ENCODE measurements at regions not wholly inside any gene's neighbourhood (a gene's known extent, or its start where the extent isn't known, plus 50 kb on each side); places are given as distances from the start of the nearest gene placed in this dataset.
"Not testable (repeated sequence)": the region's sequence is repeated elsewhere in the genome, so short reads cannot be mapped to it uniquely, and the experiment has no call there.

GRCh38 chrX:116872931-116873330 is 410.2 kb upstream of the CT83 start:
- no peak for DNase-seq (ENCODE audit: low spot score)

DNA sequence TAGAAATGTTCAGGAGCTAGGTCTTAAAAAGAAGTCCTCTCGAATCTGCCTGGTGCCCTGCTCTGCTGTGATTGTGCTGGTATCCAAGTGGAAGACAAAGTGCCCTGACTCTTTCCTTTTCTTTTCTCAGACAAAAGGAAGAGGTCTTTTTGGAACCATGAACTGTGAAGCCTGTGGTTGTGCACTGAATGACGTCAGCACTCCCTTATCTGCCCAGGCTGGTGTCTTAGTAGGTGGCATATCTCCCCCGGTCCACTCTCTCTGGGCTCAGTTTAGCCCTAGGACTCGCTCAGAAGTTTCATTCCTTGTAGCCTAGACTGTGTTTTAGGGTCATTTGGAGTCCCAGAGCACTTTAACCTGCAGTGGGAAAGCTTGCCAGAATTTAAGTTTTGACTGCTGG is 400.3 kb upstream of the CT83 start:
- DNase-seq (ENCODE audit: low spot score) = no peak

GRCh38 chrX:116862340-116862739 is 399.6 kb upstream of the CT83 start:
- DNase-seq (ENCODE audit: low spot score) = no peak

DNA sequence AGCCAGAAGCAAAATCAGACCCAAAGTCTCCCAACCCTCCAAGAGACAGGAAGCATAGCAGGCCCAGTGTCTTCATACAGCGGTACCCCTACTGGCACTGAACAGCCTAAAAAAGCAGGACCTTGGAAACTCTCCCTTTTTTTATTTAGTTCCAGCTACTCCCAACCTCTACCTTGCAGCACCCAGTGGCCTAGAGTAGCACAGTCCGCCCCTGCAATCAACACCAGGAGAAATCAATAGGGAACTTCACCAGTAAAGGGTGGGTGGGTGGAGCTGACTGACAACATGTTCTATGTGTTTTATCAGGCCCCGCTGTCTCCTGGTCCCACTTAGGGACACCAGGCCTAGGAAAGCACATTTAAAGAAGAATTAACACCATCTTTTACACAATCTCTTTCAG is 378.5 kb upstream of the CT83 start:
- no peak for DNase-seq (ENCODE audit: low spot score)

GRCh38 chrX:116827063-116827462 is 364.3 kb upstream of the CT83 start:
- DNase-seq (ENCODE audit: low spot score) = no peak

DNA sequence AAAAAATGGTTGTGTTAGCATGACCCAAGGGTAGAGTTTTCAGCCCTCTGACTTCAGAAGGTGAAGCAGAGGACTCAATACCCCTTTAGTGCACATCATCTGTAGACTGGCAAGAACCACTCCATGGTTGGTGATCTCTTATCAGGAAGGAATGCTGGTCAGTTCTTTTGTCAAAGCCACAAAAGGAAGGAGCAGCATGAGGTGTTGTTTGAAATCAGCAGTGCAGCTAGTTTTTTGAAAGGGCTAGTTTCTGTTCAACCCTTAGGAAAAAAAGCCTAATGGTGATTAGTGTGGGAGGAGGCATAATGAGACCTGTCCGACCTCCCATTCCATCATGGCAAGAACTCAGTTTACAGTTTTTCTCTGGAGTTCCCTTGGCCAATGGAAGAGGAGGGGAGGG is 362.0 kb upstream of the CT83 start:
- no peak for DNase-seq (ENCODE audit: low spot score)

DNA sequence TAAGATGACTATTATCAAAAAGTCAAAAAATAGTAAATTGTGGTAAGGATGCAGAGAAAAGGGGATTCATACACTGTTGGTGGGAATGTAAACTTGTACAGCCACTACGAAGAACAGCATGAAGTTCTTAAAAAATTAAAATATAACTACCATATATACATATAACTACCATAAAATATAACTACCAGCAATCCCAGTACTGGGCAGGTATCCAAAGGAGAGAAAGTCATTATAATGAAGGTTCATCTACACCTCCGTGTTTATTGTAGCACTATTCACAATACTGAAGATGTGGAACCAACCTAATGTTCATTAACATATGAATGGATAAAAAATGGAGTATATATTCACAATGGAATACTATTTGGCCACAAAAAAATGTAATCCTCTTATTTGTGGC is 360.9 kb upstream of the CT83 start:
- DNase-seq (ENCODE audit: low spot score) = no peak

DNA sequence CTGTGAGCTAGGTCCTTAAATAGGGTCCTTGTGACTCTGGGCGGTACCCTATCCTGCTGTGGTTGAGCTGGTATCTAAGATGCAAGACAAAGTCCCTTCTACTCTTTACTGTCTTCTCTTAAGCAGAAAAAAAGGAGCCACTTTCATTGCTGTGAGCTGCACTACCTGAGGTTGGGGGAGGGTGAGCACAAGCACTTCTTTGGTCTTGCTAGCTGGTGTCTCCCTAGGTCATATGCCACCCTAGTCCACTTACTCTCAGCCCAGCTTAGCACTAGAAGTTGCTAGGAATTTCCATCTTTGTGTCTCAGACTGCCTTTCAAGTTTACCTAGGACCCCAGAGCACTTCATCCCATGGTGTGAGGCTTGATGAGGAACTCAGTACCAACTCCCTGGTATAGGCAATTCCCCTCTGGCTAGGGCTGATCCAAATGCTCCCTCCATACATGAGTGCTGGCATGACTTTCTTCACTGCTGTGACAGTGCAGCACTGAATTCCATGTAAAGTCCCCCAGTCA is 343.6 kb upstream of the CT83 start:
- DNase-seq (ENCODE audit: low spot score) = no peak

DNA sequence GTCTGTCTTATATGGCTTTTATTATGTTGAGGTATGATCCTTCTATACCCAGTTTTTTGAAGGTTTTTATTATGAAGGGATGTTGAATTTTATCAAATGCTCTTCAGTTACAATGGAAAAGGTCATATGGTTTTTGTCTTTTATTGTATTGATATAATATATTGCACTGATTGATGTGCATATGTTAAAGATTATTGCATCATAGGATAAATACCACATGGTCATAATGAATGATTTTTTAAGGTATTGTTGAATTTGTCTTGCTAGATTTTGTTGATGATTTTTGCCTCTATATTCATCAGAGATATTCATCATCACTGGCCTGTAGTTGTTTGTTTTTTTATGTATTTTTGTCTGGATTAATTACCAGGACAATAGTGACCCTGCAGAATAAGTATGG is 339.2 kb upstream of the CT83 start:
- DNase-seq (ENCODE audit: low spot score) = no peak

GRCh38 chrX:116781926-116782325 is 319.1 kb upstream of the CT83 start:
- DNase-seq (ENCODE audit: low spot score) = no peak

- no peak for DNase-seq (ENCODE audit: low spot score)
Measured at GRCh38 chrX:116757491-116757890, 294.7 kb upstream of the CT83 start.

DNA sequence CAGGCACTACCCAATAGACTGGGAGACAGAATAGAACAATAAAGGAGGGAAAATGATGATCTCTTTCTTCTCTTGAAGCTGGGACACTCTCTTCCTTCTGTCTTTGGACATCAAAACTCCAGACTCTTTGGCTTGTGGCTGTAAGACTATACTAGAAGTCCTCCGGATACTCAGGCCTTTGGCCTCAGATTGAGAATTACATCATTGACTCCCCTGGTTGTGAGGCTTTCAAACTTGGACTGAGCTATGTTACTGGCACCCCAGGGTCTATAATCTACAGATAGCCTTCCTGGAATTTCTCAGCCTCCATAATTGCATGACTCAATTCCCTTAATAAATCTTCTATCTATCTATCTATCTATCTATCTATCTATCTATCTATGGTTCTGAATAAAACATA is 294.2 kb upstream of the CT83 start:
- no peak for DNase-seq (ENCODE audit: low spot score)

DNA sequence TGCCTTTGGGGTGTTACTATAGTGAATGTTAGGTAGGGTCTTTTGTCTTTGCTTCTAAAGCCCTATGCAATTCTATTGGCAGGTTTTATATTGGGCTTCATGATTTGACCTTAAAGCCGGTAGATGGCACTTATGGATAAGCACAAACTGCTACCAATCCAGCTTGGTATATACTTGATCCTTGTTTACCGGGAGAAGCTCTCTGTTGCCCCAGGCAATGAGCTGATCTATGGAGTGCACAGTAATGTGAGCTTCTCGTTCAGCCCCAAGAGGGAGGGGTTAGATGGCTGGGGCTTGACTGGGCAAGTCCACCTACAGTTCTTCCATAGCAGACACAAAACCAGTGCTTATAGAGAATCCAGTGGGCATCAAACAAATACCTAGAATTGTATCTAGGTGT is 287.2 kb upstream of the CT83 start:
- no peak for DNase-seq (ENCODE audit: low spot score)

DNA sequence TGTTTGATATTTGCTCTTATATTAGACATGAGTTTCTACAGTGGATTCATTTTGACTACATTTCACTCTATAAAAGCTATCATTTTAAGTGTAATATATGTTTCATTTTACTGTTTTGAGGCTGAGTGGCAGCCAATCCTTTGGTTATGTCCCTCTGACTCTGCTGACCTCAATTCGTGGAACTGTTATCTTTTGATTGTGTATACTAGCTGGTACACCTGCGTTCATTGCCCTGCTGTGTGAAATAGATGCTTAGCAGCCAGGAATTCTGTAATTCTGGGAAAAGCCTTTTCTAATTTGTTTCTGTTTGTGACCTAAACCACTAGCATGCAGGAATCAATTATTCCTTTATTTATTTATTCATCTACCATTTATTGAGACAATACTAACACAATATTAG is 269.4 kb upstream of the CT83 start:
- no peak for DNase-seq (ENCODE audit: low spot score)

DNA sequence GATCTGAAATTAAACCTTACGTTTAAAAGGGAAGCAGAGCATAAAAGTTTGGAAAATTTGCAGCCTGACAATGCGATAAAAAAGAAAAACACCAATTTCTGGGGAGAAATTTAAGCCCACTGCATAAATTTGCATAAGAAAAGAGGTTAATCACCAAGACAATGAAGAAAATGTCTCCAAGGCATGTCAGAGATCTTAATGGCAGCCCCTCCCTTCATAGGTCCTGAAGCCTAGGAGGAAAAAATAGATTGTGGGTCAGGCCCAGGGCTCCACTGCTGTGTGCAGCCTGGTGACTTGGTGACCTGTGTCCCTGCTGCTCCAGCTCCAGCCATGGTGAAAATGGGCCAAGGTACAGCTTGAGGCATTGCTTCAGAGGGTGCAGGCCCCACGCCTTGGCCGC is 264.0 kb upstream of the CT83 start:
- no peak for DNase-seq (ENCODE audit: low spot score)

- no peak for DNase-seq (ENCODE audit: low spot score)
Measured at GRCh38 chrX:116694046-116694445, 231.3 kb upstream of the CT83 start.

DNA sequence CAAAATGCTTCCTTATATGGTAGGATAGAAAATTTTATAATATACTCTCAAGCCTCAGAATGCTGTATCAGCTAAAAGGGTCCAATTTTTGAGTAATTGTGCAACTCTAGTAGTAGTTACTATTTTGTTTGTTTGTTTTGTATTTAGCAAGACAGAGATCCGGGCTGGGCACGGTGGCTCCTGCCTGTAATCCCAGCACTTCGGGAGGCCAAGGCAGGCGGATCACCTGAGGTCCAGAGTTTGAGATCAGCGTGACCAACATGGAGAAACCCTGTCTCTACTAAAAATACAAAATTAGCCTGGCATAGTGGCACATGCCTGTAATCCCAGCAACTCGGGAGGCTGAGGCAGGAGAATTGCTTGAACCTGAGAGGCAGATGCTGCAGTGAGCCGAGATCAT is 216.8 kb upstream of the CT83 start:
- DNase-seq (ENCODE audit: low spot score) = not testable (repeated sequence)

- DNase-seq (ENCODE audit: low spot score) = no peak
Measured at GRCh38 chrX:116667346-116668134, 204.8 kb upstream of the CT83 start.

- DNase-seq (ENCODE audit: low spot score) = no peak
Measured at GRCh38 chrX:116657071-116657470, 194.3 kb upstream of the CT83 start.

GRCh38 chrX:116628464-116628863 is 165.7 kb upstream of the CT83 start:
- DNase-seq (ENCODE audit: low spot score) = no peak

DNA sequence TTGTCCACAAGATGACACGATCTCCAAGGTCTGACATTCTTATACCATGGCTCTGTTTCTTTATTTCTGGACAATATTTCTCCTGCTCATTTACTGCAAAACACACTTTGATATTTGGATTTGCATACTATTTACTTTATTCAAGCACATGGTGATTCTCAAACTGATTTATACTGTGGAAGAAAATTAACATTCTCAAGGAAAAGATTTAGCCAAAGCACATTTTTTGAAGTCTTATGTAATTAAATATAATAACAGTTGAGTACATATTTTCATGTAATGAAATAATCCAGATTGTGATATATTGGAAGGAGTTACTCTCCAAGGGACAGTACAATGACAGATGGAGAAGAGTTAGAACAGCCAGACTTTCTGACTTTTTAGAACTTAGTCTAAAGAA is 155.8 kb upstream of the CT83 start:
- no peak for DNase-seq (ENCODE audit: low spot score)

GRCh38 chrX:116607776-116608175 is 145.0 kb upstream of the CT83 start:
- DNase-seq (ENCODE audit: low spot score) = no peak

- DNase-seq (ENCODE audit: low spot score) = no peak
Measured at GRCh38 chrX:116605576-116605975, 142.8 kb upstream of the CT83 start.

DNA sequence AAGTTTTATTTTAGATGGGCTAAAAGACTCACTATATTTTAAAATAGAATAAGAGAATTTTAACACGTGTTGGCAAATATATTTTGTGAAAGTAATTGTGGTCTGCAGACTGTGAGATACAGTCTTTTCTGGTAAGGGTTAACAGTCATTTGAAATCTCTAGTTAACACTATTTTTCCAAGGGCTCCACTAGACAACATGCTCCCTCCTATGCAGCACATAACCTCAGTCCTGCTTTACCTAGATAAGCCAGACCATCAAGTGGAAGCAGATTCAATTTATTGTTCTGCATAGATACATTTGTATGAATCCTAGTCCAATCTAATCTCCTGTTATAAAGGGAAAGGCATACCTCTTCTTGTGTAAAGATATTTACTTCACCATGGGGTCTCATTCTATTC is 133.2 kb upstream of the CT83 start:
- no peak for DNase-seq (ENCODE audit: low spot score)

All from HuH-7 (cell line).